ENCODE measurements at regions not wholly inside any gene's neighbourhood (a gene's known extent, or its start where the extent isn't known, plus 50 kb on each side); places are given as distances from the start of the nearest gene placed in this dataset.

DNA sequence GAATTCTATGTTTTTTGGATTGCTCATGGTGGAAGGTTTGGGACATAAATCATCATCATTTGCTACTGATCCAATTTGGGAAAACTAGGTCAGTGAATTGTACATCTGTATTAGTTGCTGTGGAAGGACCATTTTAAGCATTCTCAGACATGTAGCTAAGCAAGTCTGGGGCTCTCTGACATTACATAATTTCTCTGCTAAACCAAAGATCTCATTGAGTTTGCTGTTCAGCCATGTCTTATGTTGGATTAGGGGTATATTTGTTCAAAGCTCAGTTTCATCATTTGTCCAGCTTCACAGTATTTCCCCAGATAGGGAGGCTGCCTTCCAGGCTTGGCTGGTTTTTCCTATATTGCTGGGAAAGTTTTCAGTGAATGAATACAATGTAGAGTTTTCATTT lies 399.7 kb downstream of the MTX2 start:
- POLR2A ChIA-PET: no interaction called here
- no TSS peak for BruUV-seq (replicated peaks)
- Histone ChIP-seq H3K36me3 (ENCODE audit: control insufficient read depth, insufficient read depth, low read length) (no peaks in the 10 kb centered on the region), H3K9me3 (ENCODE audit: control insufficient read depth, insufficient read depth, low read depth, low read length) (no peaks in the 10 kb centered on the region), H3K4me1 (ENCODE audit: control insufficient read depth, insufficient read depth, low read length) (no peaks in the 10 kb centered on the region), H3K4me3 (ENCODE audit: low read depth in 2 of 2, low read length in 2 of 2) (no peak overlapping the region), H3K27me3 (ENCODE audit: control insufficient read depth, insufficient read depth, low read length) (peaks cover 2% of the 10 kb centered on the region; the same call in 1 of the 2 replicates), H3K27ac (ENCODE audit: low read length) (no peak overlapping the region)
- no peak for ATAC-seq
- CTCF ChIA-PET: no interaction called here
- TF ChIP-seq TCF7L2 (IDR thresholded peaks at IDR 0.05; ENCODE audit: low read depth, low read length): no peak
- TF ChIP-seq, protein P1, sequence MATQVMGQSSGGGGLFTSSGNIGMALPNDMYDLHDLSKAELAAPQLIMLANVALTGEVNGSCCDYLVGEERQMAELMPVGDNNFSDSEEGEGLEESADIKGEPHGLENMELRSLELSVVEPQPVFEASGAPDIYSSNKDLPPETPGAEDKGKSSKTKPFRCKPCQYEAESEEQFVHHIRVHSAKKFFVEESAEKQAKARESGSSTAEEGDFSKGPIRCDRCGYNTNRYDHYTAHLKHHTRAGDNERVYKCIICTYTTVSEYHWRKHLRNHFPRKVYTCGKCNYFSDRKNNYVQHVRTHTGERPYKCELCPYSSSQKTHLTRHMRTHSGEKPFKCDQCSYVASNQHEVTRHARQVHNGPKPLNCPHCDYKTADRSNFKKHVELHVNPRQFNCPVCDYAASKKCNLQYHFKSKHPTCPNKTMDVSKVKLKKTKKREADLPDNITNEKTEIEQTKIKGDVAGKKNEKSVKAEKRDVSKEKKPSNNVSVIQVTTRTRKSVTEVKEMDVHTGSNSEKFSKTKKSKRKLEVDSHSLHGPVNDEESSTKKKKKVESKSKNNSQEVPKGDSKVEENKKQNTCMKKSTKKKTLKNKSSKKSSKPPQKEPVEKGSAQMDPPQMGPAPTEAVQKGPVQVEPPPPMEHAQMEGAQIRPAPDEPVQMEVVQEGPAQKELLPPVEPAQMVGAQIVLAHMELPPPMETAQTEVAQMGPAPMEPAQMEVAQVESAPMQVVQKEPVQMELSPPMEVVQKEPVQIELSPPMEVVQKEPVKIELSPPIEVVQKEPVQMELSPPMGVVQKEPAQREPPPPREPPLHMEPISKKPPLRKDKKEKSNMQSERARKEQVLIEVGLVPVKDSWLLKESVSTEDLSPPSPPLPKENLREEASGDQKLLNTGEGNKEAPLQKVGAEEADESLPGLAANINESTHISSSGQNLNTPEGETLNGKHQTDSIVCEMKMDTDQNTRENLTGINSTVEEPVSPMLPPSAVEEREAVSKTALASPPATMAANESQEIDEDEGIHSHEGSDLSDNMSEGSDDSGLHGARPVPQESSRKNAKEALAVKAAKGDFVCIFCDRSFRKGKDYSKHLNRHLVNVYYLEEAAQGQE (IDR thresholded peaks at IDR 0.05; ENCODE audit: insufficient read depth in 1 of 2, low read depth in 2 of 2, low read length in 1 of 2): no peak
- no peak for TF ChIP-seq POLR2AphosphoS5 (IDR thresholded peaks at IDR 0.05; ENCODE audit: low read depth, low read length)
- TF ChIP-seq, protein P2, sequence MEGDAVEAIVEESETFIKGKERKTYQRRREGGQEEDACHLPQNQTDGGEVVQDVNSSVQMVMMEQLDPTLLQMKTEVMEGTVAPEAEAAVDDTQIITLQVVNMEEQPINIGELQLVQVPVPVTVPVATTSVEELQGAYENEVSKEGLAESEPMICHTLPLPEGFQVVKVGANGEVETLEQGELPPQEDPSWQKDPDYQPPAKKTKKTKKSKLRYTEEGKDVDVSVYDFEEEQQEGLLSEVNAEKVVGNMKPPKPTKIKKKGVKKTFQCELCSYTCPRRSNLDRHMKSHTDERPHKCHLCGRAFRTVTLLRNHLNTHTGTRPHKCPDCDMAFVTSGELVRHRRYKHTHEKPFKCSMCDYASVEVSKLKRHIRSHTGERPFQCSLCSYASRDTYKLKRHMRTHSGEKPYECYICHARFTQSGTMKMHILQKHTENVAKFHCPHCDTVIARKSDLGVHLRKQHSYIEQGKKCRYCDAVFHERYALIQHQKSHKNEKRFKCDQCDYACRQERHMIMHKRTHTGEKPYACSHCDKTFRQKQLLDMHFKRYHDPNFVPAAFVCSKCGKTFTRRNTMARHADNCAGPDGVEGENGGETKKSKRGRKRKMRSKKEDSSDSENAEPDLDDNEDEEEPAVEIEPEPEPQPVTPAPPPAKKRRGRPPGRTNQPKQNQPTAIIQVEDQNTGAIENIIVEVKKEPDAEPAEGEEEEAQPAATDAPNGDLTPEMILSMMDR (IDR thresholded peaks at IDR 0.05): no peak
- no peak for TF ChIP-seq SIN3A (IDR thresholded peaks at IDR 0.05; ENCODE audit: borderline replicate concordance, insufficient read depth, low read depth, low read length)
- intact Hi-C loops (cut with micrococcal nuclease; ENCODE audit: unreplicated experiment) (no loop called here), in situ Hi-C loops (cut with HindIII; ENCODE audit: low pct_unique_long_range_greater_than_20kb, low sequenced_read_pairs) (no loop called here)
- DNase-seq (ENCODE audit: low read depth, low spot score): no peak

DNA sequence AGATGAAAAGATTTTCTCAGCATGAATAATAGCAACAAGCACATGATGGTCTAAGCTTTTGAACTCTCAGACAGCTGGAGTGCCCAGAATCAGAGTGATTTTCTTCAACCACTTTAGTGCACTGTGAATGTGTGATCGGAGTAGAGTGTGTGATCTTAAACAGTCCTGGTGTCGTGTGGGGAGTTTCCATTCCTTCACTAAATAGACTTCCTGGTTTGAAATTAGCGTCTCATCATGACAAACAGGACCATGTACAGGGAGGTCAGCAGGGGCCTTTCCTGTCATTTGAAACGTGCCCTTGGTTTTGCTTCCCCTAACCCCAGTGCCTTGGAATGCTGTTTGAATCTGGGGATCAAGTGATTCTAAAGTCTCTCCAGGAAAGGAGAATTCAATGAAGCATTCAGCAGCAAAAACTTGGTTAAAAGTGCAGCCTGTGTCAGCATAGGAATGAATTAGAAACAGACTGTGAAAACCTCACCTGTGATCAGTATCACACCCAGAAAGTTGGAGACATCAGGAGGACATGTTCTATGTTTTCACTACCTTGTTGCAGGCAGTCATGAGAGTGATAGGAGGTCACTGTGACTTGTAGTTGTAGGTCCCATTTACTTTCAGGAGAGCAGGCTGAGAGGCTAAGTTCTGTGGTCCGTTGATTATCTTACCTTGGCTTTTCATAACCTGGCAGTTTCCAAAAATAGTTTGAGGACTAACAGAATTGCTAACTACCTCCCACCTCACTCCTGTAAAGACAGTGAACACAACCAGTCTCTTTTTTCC lies 400.3 kb downstream of the MTX2 start:
- no peaks in the 10 kb centered on the region for H3K36me3 ChIP-seq (ENCODE audit: control insufficient read depth, insufficient read depth, low read length)
- in situ Hi-C loops (cut with HindIII; ENCODE audit: low pct_unique_long_range_greater_than_20kb, low sequenced_read_pairs): no loop called here
- no peak overlapping the region for H3K27ac ChIP-seq (ENCODE audit: low read length)
- intact Hi-C loops (cut with micrococcal nuclease; ENCODE audit: unreplicated experiment): no loop called here
- no peaks in the 10 kb centered on the region for H3K9me3 ChIP-seq (ENCODE audit: control insufficient read depth, insufficient read depth, low read depth, low read length)
- no TSS peak for BruUV-seq (replicated peaks)
- H3K4me3 ChIP-seq (ENCODE audit: low read depth in 2 of 2, low read length in 2 of 2): no peak overlapping the region
- no peak for TF ChIP-seq POLR2AphosphoS5 (IDR thresholded peaks at IDR 0.05; ENCODE audit: low read depth, low read length)
- TF ChIP-seq, protein P1 (IDR thresholded peaks at IDR 0.05; ENCODE audit: insufficient read depth in 1 of 2, low read depth in 2 of 2, low read length in 1 of 2): no peak
- TF ChIP-seq TCF7L2 (IDR thresholded peaks at IDR 0.05; ENCODE audit: low read depth, low read length): no peak
- TF ChIP-seq, protein P2 (IDR thresholded peaks at IDR 0.05): no peak
- no peak for TF ChIP-seq SIN3A (IDR thresholded peaks at IDR 0.05; ENCODE audit: borderline replicate concordance, insufficient read depth, low read depth, low read length)
- H3K27me3 ChIP-seq (ENCODE audit: control insufficient read depth, insufficient read depth, low read length): peaks cover 2% of the 10 kb centered on the region; the same call in 1 of the 2 replicates
- ChIA-PET CTCF (no interaction called here), POLR2A (no interaction called here)
- no peaks in the 10 kb centered on the region for H3K4me1 ChIP-seq (ENCODE audit: control insufficient read depth, insufficient read depth, low read length)
- DNase-seq (ENCODE audit: low read depth, low spot score) (no peak), ATAC-seq (no peak)
